ENCODE measurements at regions not wholly inside any gene's neighbourhood (a gene's known extent, or its start where the extent isn't known, plus 50 kb on each side); places are given as distances from the start of the nearest gene placed in this dataset.

GRCh38 chr18:23341383-23341782 lies 111.7 kb upstream of the RIOK3 start:
- TF ChIP-seq CTCF (IDR thresholded peaks at IDR 0.05) (no peak), POLR2A (IDR thresholded peaks at IDR 0.05; ENCODE audit: low read depth) (no peak), POLR2AphosphoS5 (IDR thresholded peaks at IDR 0.05) (no peak)
